ENCODE measurements at regions not wholly inside any gene's neighbourhood (a gene's known extent, or its start where the extent isn't known, plus 50 kb on each side); places are given as distances from the start of the nearest gene placed in this dataset.
"Not testable (repeated sequence)": the region's sequence is repeated elsewhere in the genome, so short reads cannot be mapped to it uniquely, and the experiment has no call there.

GRCh38 chr10:46749470-46749869, 161.8 kb upstream of the PTPN20 start:
- peak in 1 of 2 donors; percentile 33 for DNase-seq

- not testable (repeated sequence) for DNase-seq
These were observed 157.5 kb upstream of the PTPN20 start for GRCh38 chr10:46753763-46754162.

GRCh38 chr10:46761471-46761870, 149.8 kb upstream of the PTPN20 start:
- DNase-seq: not testable (repeated sequence)

- DNase-seq: not testable (repeated sequence)
These were observed 142.5 kb upstream of the PTPN20 start for GRCh38 chr10:46768515-46769291.

GRCh38 chr10:46773178-46773896, 137.9 kb upstream of the PTPN20 start:
- not testable (repeated sequence) for DNase-seq

- not testable (repeated sequence) for DNase-seq
These were observed 137.4 kb upstream of the PTPN20 start for GRCh38 chr10:46773897-46774236.

GRCh38 chr10:46774366-46774765, 136.9 kb upstream of the PTPN20 start:
- not testable (repeated sequence) for DNase-seq

- not testable (repeated sequence) for DNase-seq
These were observed 136.1 kb upstream of the PTPN20 start for GRCh38 chr10:46774945-46775667.

- not testable (repeated sequence) for DNase-seq
These were observed 135.6 kb upstream of the PTPN20 start for GRCh38 chr10:46775668-46776059.

- not testable (repeated sequence) for DNase-seq
These were observed 131.7 kb upstream of the PTPN20 start for GRCh38 chr10:46779571-46779970.

GRCh38 chr10:46780164-46780563, 131.1 kb upstream of the PTPN20 start:
- not testable (repeated sequence) for DNase-seq

- not testable (repeated sequence) for DNase-seq
These were observed 130.2 kb upstream of the PTPN20 start for GRCh38 chr10:46781001-46781400.

- not testable (repeated sequence) for DNase-seq
These were observed 129.0 kb upstream of the PTPN20 start for GRCh38 chr10:46782001-46782874.

GRCh38 chr10:46784665-46785064, 126.6 kb upstream of the PTPN20 start:
- DNase-seq: not testable (repeated sequence)

GRCh38 chr10:46786125-46786517, 125.1 kb upstream of the PTPN20 start:
- DNase-seq: not testable (repeated sequence)

GRCh38 chr10:46786518-46787320, 124.5 kb upstream of the PTPN20 start:
- DNase-seq: peak; percentile 13 to 35

- DNase-seq: peak; percentile 6 to 35
These were observed 124.0 kb upstream of the PTPN20 start for GRCh38 chr10:46787321-46787615.

- DNase-seq: not testable (repeated sequence)
These were observed 118.4 kb upstream of the PTPN20 start for GRCh38 chr10:46792657-46793357.

- peak; percentile 13 to 27 for DNase-seq
These were observed 114.9 kb upstream of the PTPN20 start for GRCh38 chr10:46796351-46796750.

- DNase-seq: not testable (repeated sequence)
These were observed 109.2 kb upstream of the PTPN20 start for GRCh38 chr10:46802010-46802409.

GRCh38 chr10:46803082-46803481, 108.1 kb upstream of the PTPN20 start:
- not testable (repeated sequence) for DNase-seq
